OCI-LY1 (cell line): ENCODE measurements at regions not wholly inside any gene's neighbourhood (a gene's known extent, or its start where the extent isn't known, plus 50 kb on each side); places are given as distances from the start of the nearest gene placed in this dataset.

Experiments used
- H2AFZ ChIP-seq: fragments of 200-600 bp; sonication (generic), shearing (Covaris generic); 2 replicates; pipeline ENCODE4 v1.6.0; 2014; ENCODE audit warnings: antibody characterized with exemption, mild to moderate bottlenecking, low read length
- H3F3A ChIP-seq: fragments of 200-600 bp; sonication (generic), shearing (Covaris generic); 2 replicates; pipeline ENCODE4 v1.6.0; 2014; ENCODE audit warnings: mild to moderate bottlenecking, antibody characterized with exemption, low read length, moderate library complexity; ENCODE audit not compliant: insufficient read depth
- H3K27ac ChIP-seq: fragments of 200-600 bp; sonication (generic); 2 replicates; pipeline ENCODE4 v1.5.1; 2014; ENCODE audit warnings: low read length, mixed run types, mild to moderate bottlenecking, low read depth; ENCODE audit not compliant: poor library complexity, severe bottlenecking
- H3K27me3 ChIP-seq: fragments of 200-600 bp; sonication (generic); 2 replicates; pipeline ENCODE4 v1.6.0; 2014; ENCODE audit warnings: antibody characterized with exemption, mild to moderate bottlenecking, low read length, moderate library complexity; ENCODE audit not compliant: insufficient read depth
- H3K36me3 ChIP-seq: fragments of 200-600 bp; sonication (generic); 2 replicates; pipeline ENCODE4 v1.6.1; 2014; ENCODE audit warnings: mild to moderate bottlenecking, antibody characterized with exemption, low read length, moderate library complexity, mixed read lengths; ENCODE audit not compliant: insufficient read depth
- H3K4me1 ChIP-seq: fragments of 200-600 bp; sonication (generic); 2 replicates; pipeline ENCODE4 v1.5.1; 2014; ENCODE audit warnings: mild to moderate bottlenecking, low read length, moderate library complexity; ENCODE audit not compliant: insufficient read depth, severe bottlenecking
- H3K4me2 ChIP-seq: fragments of 200-600 bp; sonication (generic), shearing (Covaris generic); 2 replicates; pipeline ENCODE4 v1.6.1; 2014; ENCODE audit warnings: low read length
- H3K4me3 ChIP-seq: fragments of 200-600 bp; sonication (generic); 2 replicates; pipeline ENCODE4 v1.5.1; 2014; ENCODE audit warnings: low read length, low read depth, mild to moderate bottlenecking, mixed read lengths; ENCODE audit not compliant: poor library complexity, severe bottlenecking
- H3K79me2 ChIP-seq: fragments of 200-600 bp; shearing (Covaris generic); 2 replicates; pipeline ENCODE4 v1.6.1; 2016; ENCODE audit warnings: mixed run types, low read length, mixed read lengths; ENCODE audit not compliant: insufficient read depth
- H3K9ac ChIP-seq: fragments of 200-600 bp; sonication (generic), shearing (Covaris generic); 2 replicates; pipeline ENCODE4 v1.6.1; 2014; ENCODE audit warnings: mild to moderate bottlenecking, low read length, mixed read lengths
- H3K9me2 ChIP-seq: fragments of 200-600 bp; sonication (generic), shearing (Covaris generic); 2 replicates; pipeline ENCODE4 v1.6.1; 2014; ENCODE audit warnings: low read depth, mild to moderate bottlenecking, low read length, mixed read lengths
- H3K9me3 ChIP-seq: fragments of 200-600 bp; shearing (Covaris generic); 2 replicates; pipeline ENCODE4 v1.6.1; 2014; ENCODE audit warnings: low read length, mixed read lengths
- H4K20me1 ChIP-seq: fragments of 200-600 bp; sonication (generic), shearing (Covaris generic); 2 replicates; pipeline ENCODE4 v1.6.0; 2016; ENCODE audit warnings: mild to moderate bottlenecking, low read length; ENCODE audit not compliant: insufficient read depth
- CTCF ChIP-seq: fragments of 200-600 bp; sonication (generic), shearing (Covaris generic); IDR thresholded peaks from 2 replicates; pipeline ENCODE4 v1.5.1; 2017; ENCODE audit warnings: mild to moderate bottlenecking, antibody characterized with exemption, low read length, moderate library complexity, mixed read lengths
- EZH2 ChIP-seq: fragments of 200-600 bp; sonication (generic), shearing (Covaris generic); IDR thresholded peaks from 2 replicates; pipeline ENCODE4 v1.8.0; 2017; ENCODE audit warnings: borderline replicate concordance, mixed run types, mild to moderate bottlenecking, antibody characterized with exemption, low read length, moderate library complexity, mixed read lengths

GRCh38 chr2:37794717-37795116 lies 123.3 kb upstream of the CDC42EP3 start:
- Histone ChIP-seq H3K9me2 (no peaks in the 10 kb centered on the region), H3K9me3 (no peaks in the 10 kb centered on the region), H3F3A (no peaks in the 10 kb centered on the region), H3K4me2 (no peak overlapping the region), H3K9ac (no peak overlapping the region), H3K27ac (no peak overlapping the region), H3K27me3 (no peaks in the 10 kb centered on the region), H3K36me3 (no peaks in the 10 kb centered on the region), H2AFZ (no peak overlapping the region), H3K4me3 (no peak overlapping the region), H4K20me1 (no peaks in the 10 kb centered on the region), H3K4me1 (no peaks in the 10 kb centered on the region), H3K79me2 (no peaks in the 10 kb centered on the region)
- TF ChIP-seq EZH2 (no peak), CTCF (no peak)

GRCh38 chr2:37795456-37795855 lies 124.0 kb upstream of the CDC42EP3 start:
- Histone ChIP-seq H4K20me1 (no peaks in the 10 kb centered on the region), H3K4me2 (no peak overlapping the region), H3K9ac (no peak overlapping the region), H3K9me3 (no peaks in the 10 kb centered on the region), H3K4me1 (no peaks in the 10 kb centered on the region), H3F3A (no peaks in the 10 kb centered on the region), H3K27ac (no peak overlapping the region), H3K27me3 (no peaks in the 10 kb centered on the region), H3K4me3 (no peak overlapping the region), H3K36me3 (no peaks in the 10 kb centered on the region), H3K79me2 (no peaks in the 10 kb centered on the region), H2AFZ (no peak overlapping the region), H3K9me2 (no peaks in the 10 kb centered on the region)
- no peak for TF ChIP-seq CTCF
- TF ChIP-seq EZH2: no peak

GRCh38 chr2:37795938-37796337 lies 124.5 kb upstream of the CDC42EP3 start:
- Histone ChIP-seq H3K4me3 (no peak overlapping the region), H3K4me2 (no peak overlapping the region), H3K9me2 (no peaks in the 10 kb centered on the region), H3K9ac (no peak overlapping the region), H3K27ac (no peak overlapping the region), H2AFZ (no peak overlapping the region), H3F3A (no peaks in the 10 kb centered on the region), H3K27me3 (no peaks in the 10 kb centered on the region), H3K4me1 (no peaks in the 10 kb centered on the region), H3K36me3 (no peaks in the 10 kb centered on the region), H3K79me2 (no peaks in the 10 kb centered on the region), H4K20me1 (no peaks in the 10 kb centered on the region), H3K9me3 (no peaks in the 10 kb centered on the region)
- TF ChIP-seq CTCF: no peak
- TF ChIP-seq EZH2: no peak
